Medulla oblongata (tissue), 1 donor: ENCODE measurements at regions not wholly inside any gene's neighbourhood (a gene's known extent, or its start where the extent isn't known, plus 50 kb on each side); places are given as distances from the start of the nearest gene placed in this dataset.
"Not testable (repeated sequence)": the region's sequence is repeated elsewhere in the genome, so short reads cannot be mapped to it uniquely, and the experiment has no call there.

Experiments used
- DNase-seq: peaks from one replicate; pipeline ENCODE4 v3.0.0-alpha.2; 2015; ENCODE audit errors: extremely low spot score

- DNase-seq: no peak
These were observed 641.5 kb downstream of the GABRG1 start for GRCh38 chr4:45482346-45482745.

GRCh38 chr4:45477311-45477733 lies 646.5 kb downstream of the GABRG1 start:
- DNase-seq: no peak

GRCh38 chr4:45475548-45475947 lies 648.3 kb downstream of the GABRG1 start:
- no peak for DNase-seq

GRCh38 chr4:45472490-45472889 lies 651.4 kb downstream of the GABRG1 start:
- DNase-seq: no peak

- DNase-seq: no peak
These were observed 652.5 kb downstream of the GABRG1 start for GRCh38 chr4:45471335-45471734.

- DNase-seq: no peak
These were observed 656.7 kb downstream of the GABRG1 start for GRCh38 chr4:45467157-45467556.

GRCh38 chr4:45460157-45460556 lies 663.7 kb downstream of the GABRG1 start:
- not testable (repeated sequence) for DNase-seq

- DNase-seq: no peak
These were observed 668.6 kb downstream of the GABRG1 start for GRCh38 chr4:45455217-45455616.

- DNase-seq: peak; percentile 65
These were observed 670.5 kb downstream of the GABRG1 start for GRCh38 chr4:45453258-45453853.

- DNase-seq: peak; percentile 9
These were observed 681.4 kb downstream of the GABRG1 start for GRCh38 chr4:45442466-45442865.

- no peak for DNase-seq
These were observed 685.8 kb downstream of the GABRG1 start for GRCh38 chr4:45438047-45438446.

- no peak for DNase-seq
These were observed 686.5 kb downstream of the GABRG1 start for GRCh38 chr4:45437381-45437780.

- no peak for DNase-seq
These were observed 698.7 kb downstream of the GABRG1 start for GRCh38 chr4:45425135-45425534.

GRCh38 chr4:45423896-45424295 lies 697.5 kb upstream of the GNPDA2 start:
- no peak for DNase-seq

- DNase-seq: not testable (repeated sequence)
These were observed 693.8 kb upstream of the GNPDA2 start for GRCh38 chr4:45420091-45420674.

GRCh38 chr4:45410701-45411210 lies 684.4 kb upstream of the GNPDA2 start:
- DNase-seq: no peak

- no peak for DNase-seq
These were observed 683.2 kb upstream of the GNPDA2 start for GRCh38 chr4:45409536-45409935.

GRCh38 chr4:45408996-45409395 lies 682.6 kb upstream of the GNPDA2 start:
- no peak for DNase-seq

- no peak for DNase-seq
These were observed 672.8 kb upstream of the GNPDA2 start for GRCh38 chr4:45399116-45399515.

GRCh38 chr4:45385306-45385705 lies 659.0 kb upstream of the GNPDA2 start:
- no peak for DNase-seq

GRCh38 chr4:45370408-45370807 lies 644.1 kb upstream of the GNPDA2 start:
- no peak for DNase-seq

- DNase-seq: no peak
These were observed 642.5 kb upstream of the GNPDA2 start for GRCh38 chr4:45368832-45369231.

- no peak for DNase-seq
These were observed 637.6 kb upstream of the GNPDA2 start for GRCh38 chr4:45363931-45364330.
